Ureter (tissue), 1 donor: ENCODE measurements at regions not wholly inside any gene's neighbourhood (a gene's known extent, or its start where the extent isn't known, plus 50 kb on each side); places are given as distances from the start of the nearest gene placed in this dataset.

ENCODE experiments used
- DNase-seq: peaks from one replicate; pipeline ENCODE4 v3.0.0-alpha.2; 2020; ENCODE audit warnings: low spot score
- donor health status: DM: yes; HTN: yes; CAD: no.

DNA sequence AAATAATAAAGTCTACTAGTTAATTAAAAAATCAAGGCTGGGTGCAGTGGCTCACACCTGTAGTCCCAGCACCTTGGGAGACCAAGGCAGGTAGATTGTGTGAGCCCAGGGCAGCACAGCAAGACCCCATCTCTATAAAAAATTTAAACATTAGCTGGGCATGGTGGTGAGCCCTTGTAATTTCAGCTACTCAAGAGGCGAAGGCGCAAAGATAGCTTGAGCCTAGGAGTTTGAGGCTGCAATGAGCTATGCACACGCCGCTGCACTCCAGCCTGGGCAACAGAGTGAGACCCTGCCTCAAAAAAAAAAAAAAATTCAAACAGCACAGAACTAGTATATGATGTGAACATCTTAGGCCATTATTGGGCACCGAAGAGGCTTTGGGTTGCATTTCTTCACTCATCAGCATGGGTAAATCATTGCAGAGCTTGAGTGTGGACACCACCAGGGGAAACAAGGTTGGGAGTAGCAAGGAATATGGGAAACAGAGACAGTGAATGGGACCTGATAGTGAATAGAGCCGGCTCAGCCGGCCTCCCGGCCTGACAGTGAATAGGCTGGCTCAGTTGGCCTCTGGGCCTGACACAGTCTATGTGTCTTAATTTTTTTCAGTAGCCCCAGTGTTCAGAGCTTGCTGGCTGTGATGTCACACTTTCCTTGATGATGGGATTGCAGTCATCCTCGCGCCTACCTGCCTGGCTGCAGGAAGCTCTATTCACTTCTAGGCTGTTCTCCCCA, 89.1 kb upstream of the ERRFI1 start:
- no peak for DNase-seq

DNA sequence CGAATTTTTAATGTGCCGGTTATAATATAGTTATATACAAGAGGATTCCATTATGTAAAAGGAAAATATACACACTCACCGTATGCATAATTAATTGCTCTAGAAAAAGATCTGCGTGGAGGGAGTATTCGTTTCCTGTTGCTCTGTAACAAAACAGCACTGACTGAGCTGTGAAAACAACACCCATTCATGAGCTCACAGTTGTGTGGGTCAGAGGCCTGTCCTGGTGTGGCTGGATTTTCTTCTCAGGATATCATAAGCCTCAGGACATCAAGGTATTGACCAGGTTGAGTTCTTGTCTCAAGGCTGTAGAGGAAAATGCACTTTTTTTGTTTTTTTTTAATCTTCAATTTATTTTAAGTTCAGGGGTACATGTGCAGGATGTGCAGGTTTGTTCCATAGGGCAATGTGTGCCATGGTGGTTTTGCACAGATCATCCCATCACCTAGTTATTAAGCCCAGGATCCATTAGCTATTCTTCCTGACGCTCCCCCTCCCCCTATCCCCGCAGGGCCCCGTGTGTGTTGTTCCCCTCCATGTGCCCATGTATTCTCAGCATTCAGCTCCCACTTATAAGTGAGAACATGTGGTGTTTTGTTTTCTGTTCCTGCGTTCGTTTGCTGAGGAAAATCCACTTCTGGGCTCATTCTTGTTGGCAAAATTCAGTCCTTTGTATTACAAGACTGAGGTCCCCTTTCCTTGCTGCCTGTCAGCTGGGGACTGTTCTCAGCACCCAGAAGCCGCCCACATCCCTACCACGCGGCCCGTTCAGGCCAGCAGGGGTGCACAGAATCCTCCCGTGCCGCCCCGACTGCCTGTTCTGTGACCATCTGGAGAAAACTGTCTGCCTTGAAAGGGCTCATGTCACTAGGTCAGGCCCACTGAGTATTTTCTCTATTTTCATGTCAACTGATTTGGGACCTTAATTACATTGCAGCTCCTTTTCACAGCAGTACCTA, 87.4 kb upstream of the ERRFI1 start:
- no peak for DNase-seq

DNA sequence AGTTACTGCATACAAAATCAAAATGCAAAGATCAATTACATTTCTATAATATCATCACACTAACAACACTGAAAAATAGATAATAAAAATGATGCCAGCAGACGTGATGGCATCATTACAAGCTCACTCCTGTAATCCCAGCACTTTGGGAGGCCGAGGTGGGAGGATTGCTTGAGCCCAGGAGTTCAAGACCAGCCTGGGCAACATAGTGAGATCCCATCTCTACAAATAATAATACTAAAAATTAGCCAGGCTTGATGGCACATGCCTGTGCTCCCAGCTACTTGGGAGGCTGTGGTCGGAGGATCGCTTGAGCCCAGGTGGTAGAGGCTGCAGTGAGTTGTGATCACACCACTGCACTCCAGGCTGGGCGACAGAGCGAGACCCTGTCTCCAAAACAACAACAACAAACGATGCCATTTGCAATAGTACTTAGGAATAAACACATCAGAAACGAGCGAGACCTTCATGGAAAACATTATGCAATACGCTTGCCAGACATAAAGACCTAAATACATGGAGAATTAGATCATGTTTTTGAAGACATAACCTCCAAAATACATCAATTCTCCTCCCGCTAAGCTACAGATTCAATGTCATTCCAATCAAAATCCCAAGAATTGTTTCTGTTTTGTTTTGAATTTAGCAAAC, 86.6 kb upstream of the ERRFI1 start:
- DNase-seq = no peak

DNA sequence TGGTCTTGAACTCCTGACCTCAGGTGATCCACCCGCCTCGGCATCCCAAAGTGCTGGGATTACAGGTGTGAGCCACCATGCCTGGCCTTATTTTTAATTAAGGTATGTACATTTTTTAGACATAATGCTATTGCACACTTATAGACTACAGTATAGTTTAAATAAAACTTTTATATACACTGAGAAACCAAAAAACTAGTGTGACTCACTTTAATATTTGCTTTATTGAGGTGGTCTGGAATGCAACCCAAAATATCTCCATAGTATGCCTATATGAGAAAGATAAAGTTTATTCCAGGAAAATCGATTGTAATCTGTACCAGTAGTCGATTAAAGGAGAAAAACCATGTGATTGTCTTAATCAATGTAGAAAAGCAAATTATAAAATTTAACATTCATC, 85.5 kb upstream of the ERRFI1 start:
- no peak for DNase-seq

DNA sequence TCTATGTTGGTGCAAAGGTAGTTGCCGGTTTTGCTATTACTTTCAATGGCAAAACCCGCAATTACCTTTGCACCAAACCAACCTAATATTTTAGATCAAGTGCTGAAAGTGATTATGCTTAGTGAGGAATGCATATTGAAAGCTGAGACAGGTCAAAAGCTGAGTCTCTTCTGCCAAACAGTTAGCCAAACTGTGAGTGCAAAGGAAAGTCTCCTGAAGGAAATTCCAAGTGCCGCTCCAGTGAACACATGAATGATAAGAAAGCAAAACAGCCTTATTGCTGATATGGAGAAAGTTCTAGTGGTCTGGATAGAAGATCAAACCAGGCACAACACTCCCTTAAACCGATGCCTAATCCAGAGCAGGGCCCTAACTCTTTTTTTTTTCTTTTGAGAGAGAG, 83.1 kb upstream of the ERRFI1 start:
- DNase-seq = no peak

DNA sequence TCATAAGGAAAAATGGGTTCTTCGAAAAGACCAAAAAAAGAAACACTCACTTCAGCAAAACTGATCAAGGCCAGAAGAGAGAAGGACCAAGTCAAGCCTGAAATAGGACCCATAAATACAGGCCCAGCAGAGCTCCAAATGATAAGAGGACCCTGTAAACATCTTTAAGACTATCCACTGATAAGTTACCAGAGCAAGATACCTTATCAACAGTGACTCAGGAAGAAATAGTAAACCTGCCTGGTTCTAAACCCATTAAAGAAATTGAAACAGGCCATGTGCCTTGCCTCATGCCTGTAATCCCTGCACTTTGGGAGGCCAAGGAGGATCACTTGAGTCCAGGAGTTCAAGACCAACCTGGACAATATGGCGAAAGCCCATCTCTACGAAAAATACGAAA, 81.8 kb upstream of the ERRFI1 start:
- DNase-seq = no peak

DNA sequence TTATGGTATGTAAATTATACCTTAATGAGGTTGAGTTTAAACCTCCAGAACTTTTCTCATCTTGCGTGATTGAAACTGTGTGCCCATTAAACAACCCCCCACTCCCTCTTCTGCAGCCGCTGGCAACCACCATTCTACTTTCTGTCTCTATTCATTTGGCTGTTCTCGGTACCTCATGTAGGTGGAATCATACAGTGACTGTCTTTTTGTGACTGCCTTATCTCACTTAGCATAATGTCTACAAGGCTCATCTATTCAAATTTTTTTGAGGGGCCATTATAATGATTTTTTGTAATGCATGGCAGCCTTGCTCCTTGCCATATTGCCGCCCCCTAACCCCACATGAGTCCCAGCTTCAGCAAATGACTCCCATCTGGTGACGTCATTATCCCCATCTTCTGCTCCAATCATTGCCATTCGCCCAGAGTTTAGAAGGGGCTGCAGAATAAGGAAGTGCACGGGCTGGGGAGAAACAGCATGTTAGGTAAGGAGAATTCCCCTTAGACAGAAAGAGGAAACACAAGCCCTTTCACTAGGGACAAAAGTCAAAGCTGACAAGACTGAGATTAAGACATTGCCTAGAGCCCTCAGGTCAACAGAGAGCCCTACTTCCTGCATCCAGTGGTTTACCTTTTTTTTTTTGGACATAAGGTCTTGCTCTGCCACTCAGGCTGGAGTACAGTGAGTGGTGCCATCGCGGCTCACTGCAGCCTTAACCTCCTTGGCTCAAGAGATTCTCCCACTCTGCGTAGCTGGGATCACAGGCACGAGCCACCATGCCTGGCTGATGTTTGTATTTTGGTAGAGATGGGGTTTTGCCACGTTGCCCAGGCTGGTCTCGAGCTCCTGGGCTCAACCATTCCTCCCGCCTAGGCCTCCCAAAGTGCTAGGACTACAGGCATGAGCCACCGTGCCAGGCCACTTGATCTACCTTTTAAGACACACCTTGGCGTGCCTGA, 78.4 kb upstream of the ERRFI1 start:
- DNase-seq = no peak

DNA sequence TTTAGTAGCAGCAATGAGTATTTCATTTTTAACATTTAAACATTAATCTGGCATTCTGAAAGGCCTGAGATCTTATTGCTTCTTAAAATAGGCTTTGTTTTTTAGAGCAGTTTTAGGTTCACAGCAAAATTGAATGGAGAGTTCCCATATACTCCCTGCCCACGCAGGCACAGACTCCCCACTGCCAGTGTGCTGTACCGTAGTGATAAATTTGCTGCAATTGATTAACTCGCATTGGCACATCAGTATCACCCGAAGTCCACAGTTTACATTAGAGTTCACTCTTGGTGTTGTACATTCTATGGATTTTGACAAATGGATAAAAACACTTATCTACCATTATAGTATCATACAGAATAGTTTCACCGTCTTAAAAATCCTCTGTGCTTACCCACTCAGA, 71.8 kb upstream of the ERRFI1 start:
- no peak for DNase-seq

DNA sequence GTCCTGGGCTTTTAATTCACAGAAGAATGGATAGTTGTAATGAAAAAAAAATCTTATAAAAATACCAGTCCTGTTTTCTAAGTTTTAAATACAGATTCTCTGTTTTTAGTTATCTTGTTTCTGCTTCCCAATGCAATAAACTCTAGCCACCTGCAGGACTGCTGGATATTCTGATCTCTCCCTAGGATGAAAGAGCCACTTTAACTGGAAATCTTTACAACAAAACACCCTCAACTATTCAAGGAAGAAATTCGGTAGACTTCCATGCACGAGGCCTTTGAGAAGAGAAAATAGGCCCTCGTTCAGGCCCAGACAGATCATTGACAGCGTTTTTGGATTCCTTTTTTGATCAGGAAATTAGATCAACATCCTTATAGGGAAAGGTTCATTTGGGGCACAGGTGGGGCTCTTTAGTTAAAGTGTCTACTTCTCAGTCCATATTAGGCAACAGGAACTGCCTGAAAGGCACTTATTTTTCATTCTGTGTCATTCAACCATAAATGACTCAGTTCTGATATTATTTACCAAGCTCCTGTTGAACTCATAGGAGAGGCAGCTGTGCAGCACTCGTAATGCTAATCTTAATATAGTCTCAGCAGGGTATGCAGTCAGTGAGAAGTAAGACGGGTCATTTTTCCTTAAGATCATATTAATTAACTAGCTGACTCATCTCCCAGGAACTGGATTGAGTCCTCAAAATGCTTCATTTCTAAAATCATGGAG, 71.1 kb upstream of the ERRFI1 start:
- no peak for DNase-seq

DNA sequence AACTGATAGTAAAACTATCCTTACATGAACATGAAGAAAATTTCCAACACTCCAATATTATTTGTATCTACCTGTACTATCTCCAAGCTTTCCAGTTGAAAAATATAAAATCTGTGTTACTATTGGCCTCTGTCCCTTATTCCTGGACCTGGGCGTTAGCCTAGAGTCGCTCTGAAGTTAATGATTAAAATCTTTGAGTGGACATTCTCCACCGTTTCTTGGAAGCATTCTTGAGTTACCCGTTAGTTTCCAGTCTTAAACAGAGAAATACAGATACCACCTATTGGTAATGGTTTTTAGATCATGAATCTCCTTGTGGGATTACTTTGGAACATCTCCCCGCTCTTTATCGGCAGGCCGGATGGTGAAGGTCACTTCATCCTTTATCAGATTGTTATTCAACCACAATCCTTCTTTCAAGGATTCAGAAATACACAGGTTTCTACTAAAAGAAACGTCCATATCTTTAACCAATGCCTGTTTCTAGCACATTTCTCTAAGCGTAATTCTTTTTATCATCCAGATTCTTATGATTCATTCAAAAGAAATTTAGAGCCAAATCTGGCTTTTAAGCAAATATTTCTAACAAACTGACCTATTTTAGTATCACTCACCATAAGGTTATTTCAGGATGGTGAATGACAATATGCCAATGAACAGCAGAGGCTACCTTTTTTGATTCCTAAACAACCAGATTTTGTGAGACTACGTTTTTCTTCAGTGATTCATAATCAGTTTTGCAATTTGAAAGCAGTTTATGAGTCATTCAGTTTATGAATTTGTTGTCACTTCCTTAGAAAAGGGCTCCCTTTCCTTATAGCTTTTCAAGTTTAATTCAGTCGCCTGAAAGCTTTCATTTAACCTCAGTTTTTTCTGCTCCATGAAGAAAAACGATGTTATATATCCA, 70.2 kb upstream of the ERRFI1 start:
- DNase-seq = no peak

DNA sequence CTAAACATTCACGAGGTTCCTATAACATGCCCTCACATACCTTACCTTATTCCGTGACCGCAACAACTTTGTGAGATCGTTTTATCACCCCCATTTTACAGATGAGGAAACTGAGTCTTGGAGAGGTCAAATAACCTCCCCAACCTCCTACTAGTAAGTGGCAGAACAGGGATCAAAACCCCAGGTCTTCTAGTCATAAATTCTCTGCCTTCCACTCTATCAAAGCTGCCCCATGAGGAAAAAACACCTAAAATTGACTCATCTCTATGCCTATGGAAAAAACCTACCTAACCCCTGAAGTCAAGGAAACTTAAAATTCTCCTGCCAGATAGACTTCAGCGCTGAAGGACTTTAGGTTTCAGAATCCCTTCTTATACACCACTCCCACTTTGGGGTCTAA, 69.5 kb upstream of the ERRFI1 start:
- no peak for DNase-seq

DNA sequence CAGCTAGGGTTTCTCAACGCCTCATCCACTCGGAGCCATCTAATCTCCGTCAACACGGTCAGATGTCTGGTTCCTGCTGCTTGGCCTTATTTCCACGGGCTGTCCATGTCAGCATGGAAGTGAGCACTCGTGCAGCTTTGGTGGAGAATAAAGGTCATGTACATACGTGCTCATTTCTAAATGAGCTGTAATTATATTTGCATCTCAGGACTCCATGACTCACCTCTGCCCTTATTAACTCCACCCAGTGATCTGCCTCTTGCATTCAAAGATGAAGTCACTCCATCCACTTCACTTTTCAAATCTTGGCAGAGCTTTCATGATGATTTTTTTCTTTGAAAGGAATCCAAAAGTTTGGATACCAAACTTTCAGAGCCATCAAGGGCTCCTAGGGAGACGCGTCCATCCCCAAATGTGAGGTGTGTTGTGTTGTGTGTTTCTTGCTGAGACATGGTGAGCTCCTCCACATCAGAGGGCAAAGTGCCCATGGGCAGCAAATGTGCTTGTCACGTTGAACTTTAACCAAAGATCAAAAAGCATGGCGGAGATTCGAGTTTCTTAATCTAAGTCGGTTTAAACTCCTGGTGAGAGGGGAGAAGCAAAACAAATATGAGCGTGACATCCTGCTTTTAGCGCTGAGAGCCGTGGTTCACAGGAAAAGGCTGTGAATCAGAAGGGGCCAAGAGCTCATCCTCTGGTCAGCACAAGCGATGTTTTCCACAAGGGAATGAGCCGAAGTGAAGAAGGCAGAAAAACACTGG, 68.6 kb upstream of the ERRFI1 start:
- no peak for DNase-seq

DNA sequence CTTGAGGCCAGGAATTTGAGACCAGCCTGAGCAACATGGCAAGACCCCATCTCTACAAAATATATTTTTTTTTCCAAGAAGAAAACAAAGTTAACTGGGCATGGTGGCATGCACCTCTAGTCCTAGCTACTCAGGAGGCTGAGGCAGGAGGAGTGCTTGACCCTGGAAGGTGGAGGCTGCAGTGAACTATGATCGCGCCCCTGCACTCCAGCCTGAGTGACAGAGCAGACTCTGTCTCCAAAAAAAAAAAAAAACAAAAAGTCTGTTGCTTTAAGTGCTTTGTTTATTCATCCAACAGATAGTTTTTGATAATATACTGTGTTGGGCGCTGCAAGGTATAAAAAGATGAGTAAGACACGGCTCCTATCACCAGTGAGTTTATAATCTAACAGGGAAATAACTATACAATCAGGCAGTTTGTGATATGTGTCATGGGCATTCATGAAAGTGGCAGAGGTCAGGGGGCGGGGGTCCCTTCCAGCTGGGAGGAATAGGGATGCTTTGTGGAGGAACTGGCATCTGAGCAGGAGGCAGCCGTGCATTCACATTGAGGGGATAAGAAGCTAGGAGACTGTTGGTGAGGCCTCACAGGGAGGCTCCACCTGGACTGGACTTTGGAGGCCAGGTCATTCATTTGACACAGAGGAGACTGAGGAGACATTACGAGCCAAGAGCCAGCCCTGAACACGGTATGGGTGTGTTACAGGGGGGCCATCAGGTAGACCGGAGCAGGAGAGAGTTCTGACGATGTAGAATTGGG, 67.3 kb upstream of the ERRFI1 start:
- no peak for DNase-seq

DNA sequence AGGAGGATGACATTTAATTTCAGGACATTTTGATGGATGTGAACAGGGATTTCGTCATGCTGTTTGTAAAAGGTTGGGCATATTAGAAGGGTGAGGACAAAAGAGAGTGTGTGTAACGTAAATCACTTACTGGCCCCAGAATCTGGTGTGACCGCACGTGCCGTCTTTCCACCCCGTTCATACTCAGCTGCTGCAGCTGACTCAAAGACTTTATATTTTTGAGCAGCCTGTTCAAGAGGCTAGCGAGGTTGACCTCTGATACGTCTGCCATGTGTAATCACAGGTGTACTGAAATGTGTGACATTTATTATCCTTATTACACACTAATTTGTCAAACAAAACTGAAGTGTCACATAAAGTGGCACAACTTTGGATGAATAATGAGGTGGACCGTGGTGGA, 66.5 kb upstream of the ERRFI1 start:
- DNase-seq = no peak

DNA sequence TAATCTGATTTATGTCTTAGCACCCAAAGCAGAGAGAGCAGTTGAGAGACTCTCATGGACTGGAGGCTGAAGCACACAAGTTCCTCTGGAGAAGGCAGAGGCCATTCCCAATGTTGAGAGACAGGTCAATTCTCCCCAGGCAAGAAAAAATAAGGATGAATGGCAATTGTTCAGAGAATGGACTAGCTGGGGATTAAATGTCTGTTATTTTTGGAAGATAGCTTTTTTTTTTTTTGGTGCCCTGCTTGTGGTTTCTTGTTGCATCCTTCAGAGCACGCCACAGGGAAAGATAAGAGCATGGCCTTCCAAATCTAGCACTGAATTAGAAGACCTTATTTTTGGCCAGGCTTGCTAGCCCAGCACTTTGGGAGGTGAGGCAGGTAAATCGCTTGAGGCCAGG, 65.6 kb upstream of the ERRFI1 start:
- DNase-seq = no peak

DNA sequence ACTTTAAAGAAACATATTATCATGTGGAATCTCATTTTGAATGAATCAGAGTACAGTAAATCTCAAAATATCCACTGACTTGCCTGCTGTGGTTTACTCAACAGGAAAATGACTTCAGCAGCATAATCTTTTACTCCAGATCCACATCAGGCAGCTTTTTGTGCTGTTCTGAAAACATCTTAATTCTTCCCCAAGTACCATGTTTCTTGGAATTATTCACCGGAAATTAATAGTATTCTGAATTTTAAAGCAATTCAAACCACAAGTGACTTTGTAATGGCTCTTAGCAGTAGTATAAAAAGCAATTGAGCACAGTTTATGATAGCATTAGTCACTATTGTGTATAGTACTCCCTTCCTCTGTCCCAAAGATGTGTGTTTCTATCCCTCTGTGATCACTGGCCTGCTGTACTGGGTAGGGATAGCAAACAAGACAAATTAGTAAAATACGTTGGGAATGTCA, 64.2 kb upstream of the ERRFI1 start:
- no peak for DNase-seq

DNA sequence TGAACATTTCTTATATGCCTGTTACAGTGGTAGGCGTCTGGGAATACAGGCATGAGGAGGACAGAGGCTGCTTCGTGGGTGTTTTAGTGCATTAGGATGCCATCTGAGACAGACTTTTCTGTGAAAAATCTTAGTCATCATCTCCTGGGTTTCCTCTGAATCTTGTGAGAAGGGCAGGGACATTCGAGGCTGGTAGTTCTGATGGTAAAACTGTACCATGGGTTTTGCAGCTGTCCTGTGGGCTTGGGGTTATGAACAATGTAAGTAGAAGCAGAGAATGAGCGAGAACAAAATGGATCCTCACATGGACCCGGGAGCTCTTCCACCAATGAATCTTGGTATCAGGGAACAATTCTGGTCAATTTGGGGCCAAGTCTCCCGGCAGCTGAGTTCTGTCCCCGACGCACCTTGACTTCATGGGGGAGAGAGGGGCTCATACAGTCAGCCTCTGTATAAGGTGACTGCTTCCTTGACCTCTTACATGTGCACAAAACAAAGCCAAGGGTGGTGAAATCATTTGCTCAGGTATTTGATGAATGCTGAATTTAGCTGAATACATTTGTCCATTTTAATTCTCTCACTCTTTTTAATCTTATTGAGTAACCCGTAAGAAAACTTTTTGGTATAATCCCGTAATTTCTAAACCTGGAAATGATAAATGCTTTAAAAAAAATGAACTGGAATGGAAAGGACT, 63.6 kb upstream of the ERRFI1 start:
- DNase-seq = no peak
